ENCODE measurements at regions not wholly inside any gene's neighbourhood (a gene's known extent, or its start where the extent isn't known, plus 50 kb on each side); places are given as distances from the start of the nearest gene placed in this dataset.

DNA sequence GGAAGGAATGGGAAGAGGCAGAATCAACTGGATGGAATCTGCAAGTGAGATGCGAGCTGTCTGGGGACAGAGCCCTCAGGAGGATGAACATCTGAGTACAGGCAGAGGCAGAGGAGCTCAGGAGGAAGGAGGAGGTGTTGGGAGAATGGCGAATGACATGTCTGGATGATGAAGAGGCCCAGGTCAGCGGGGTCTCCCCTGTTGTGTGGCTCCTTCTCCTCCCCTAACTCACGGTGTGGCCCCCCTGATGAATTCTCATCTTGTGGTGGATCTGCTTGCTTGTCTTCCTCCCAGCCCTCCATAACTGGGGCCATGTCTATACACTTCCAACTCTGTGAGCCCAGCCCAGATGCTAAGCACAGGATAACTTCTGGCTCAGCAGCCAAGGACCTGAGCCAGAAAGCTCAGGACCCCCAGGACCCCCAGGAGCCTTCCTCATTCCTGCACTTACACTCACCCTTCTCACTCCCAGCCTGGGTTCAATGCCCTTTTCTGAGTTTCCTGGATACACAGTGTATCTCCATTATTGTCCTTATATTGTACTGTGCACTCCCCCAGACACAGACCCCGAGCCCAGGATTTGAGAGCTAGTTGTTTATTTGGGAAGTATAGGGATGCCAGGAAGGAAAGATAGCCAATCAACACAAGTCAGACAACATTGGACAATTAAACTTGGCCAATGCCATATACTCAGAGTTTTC is 678.6 kb upstream of the HS6ST1 start:
- ChIA-PET POLR2A (no interaction called here), CTCF (interaction anchor here (0.6 kb wide), 1 partner anchor 27 kb away, joined by 3 read pairs; no protein-coding TSS in a partner anchor)
- no peak for DNase-seq
- Mint-ChIP-seq H3K4me1 (ENCODE audit: low read depth) (no peaks in the 10 kb centered on the region), H3K27ac (no peak overlapping the region), H3K9me3 (no peaks in the 10 kb centered on the region), H3K36me3 (ENCODE audit: low read depth) (no peaks in the 10 kb centered on the region), H3K4me3 (no peak overlapping the region), H3K27me3 (no peaks in the 10 kb centered on the region)
- Histone ChIP-seq H3K9me3 (ENCODE audit: control insufficient read depth in 1 of 2, insufficient read depth in 1 of 2, low read length in 2 of 2) (peaks cover 0 to 4% of the 10 kb centered on the region in 2 experiments), H3K27me3 (ENCODE audit: control insufficient read depth in 1 of 2, insufficient read depth in 2 of 2, low read length in 2 of 2) (no peaks in the 10 kb centered on the region), H3K4me1 (ENCODE audit: insufficient read depth, low read length) (no peaks in the 10 kb centered on the region), H3K36me3 (ENCODE audit: insufficient read depth, low read length) (no peaks in the 10 kb centered on the region), H3K27ac (ENCODE audit: low read depth in 1 of 2, low read length in 2 of 2) (no peak overlapping the region), H3K4me3 (ENCODE audit: low read length) (no peak overlapping the region)
- no peak for ATAC-seq (ENCODE audit: poor library complexity)
- intact Hi-C loops (cut with DNase I, micrococcal nuclease) = no loop called here
- TF ChIP-seq CTCF (IDR thresholded peaks at IDR 0.05) = no peak

GRCh38 chr2:129001926-129002325 is 683.3 kb upstream of the HS6ST1 start:
- Histone ChIP-seq H3K4me3 (ENCODE audit: low read length) (no peak overlapping the region), H3K27me3 (ENCODE audit: control insufficient read depth in 1 of 2, insufficient read depth in 2 of 2, low read length in 2 of 2) (no peaks in the 10 kb centered on the region), H3K4me1 (ENCODE audit: insufficient read depth, low read length) (no peaks in the 10 kb centered on the region), H3K27ac (ENCODE audit: low read depth in 1 of 2, low read length in 2 of 2) (no peak overlapping the region), H3K36me3 (ENCODE audit: insufficient read depth, low read length) (no peaks in the 10 kb centered on the region), H3K9me3 (ENCODE audit: control insufficient read depth in 1 of 2, insufficient read depth in 1 of 2, low read length in 2 of 2) (peaks cover 0 to 10% of the 10 kb centered on the region in 2 experiments)
- TF ChIP-seq CTCF (IDR thresholded peaks at IDR 0.05) = no peak
- no peaks in the 10 kb centered on the region for H3K27me3 Mint-ChIP-seq
- H3K27ac Mint-ChIP-seq = no peak overlapping the region
- POLR2A ChIA-PET = no interaction called here
- CTCF ChIA-PET = no interaction called here
- H3K9me3 Mint-ChIP-seq = no peaks in the 10 kb centered on the region
- ATAC-seq (ENCODE audit: poor library complexity) = no peak
- no peaks in the 10 kb centered on the region for H3K36me3 Mint-ChIP-seq (ENCODE audit: low read depth)
- no peaks in the 10 kb centered on the region for H3K4me1 Mint-ChIP-seq (ENCODE audit: low read depth)
- H3K4me3 Mint-ChIP-seq = no peak overlapping the region
- no peak for DNase-seq
- intact Hi-C loops (cut with DNase I, micrococcal nuclease) = no loop called here

GRCh38 chr2:129002751-129003150 is 684.1 kb upstream of the HS6ST1 start:
- CTCF ChIA-PET = no interaction called here

More at GRCh38 chr2:129002751-129003150, 684.1 kb upstream of the HS6ST1 start:
- no peak overlapping the region for H3K4me3 Mint-ChIP-seq
- intact Hi-C loops (cut with DNase I, micrococcal nuclease) = no loop called here
- H3K4me1 ChIP-seq (ENCODE audit: insufficient read depth, low read length) = no peaks in the 10 kb centered on the region
- no peak overlapping the region for H3K27ac Mint-ChIP-seq
- no peak overlapping the region for H3K27ac ChIP-seq (ENCODE audit: low read depth in 1 of 2, low read length in 2 of 2)
- H3K9me3 ChIP-seq (ENCODE audit: control insufficient read depth in 1 of 2, insufficient read depth in 1 of 2, low read length in 2 of 2) = peaks cover 0 to 7% of the 10 kb centered on the region in 2 experiments
- no peaks in the 10 kb centered on the region for H3K27me3 Mint-ChIP-seq
- no peaks in the 10 kb centered on the region for H3K36me3 Mint-ChIP-seq (ENCODE audit: low read depth)
- POLR2A ChIA-PET = no interaction called here
- H3K9me3 Mint-ChIP-seq = no peaks in the 10 kb centered on the region
- ATAC-seq (ENCODE audit: poor library complexity) = no peak
- H3K27me3 ChIP-seq (ENCODE audit: control insufficient read depth in 1 of 2, insufficient read depth in 2 of 2, low read length in 2 of 2) = no peaks in the 10 kb centered on the region
- no peak for TF ChIP-seq CTCF (IDR thresholded peaks at IDR 0.05)
- no peaks in the 10 kb centered on the region for H3K4me1 Mint-ChIP-seq (ENCODE audit: low read depth)
- H3K36me3 ChIP-seq (ENCODE audit: insufficient read depth, low read length) = no peaks in the 10 kb centered on the region
- DNase-seq = no peak
- no peak overlapping the region for H3K4me3 ChIP-seq (ENCODE audit: low read length)

All from CD4-positive, alpha-beta T cell (primary cell).